Smooth muscle cell (in vitro differentiated cells): ENCODE measurements at regions not wholly inside any gene's neighbourhood (a gene's known extent, or its start where the extent isn't known, plus 50 kb on each side); places are given as distances from the start of the nearest gene placed in this dataset.
"Not testable (repeated sequence)": the region's sequence is repeated elsewhere in the genome, so short reads cannot be mapped to it uniquely, and the experiment has no call there.

ENCODE experiments used
- DNase-seq: peaks from one replicate; lab custom pipeline; 2025; ENCODE audit not compliant: unreplicated experiment; lab: John Stamatoyannopoulos, UW
- H2AFZ ChIP-seq: fragments of 200-600 bp; sonication (generic); 2 replicates; pipeline ENCODE4 v1.6.0; 2016; ENCODE audit warnings: antibody characterized with exemption, low read depth, mild to moderate bottlenecking
- H3F3A ChIP-seq: fragments of 200-600 bp; sonication (generic); 2 replicates; pipeline ENCODE4 v1.6.0; 2017; ENCODE audit warnings: antibody characterized with exemption, low read depth
- H3K27ac ChIP-seq: fragments of 200-600 bp; sonication (generic); 2 replicates; pipeline ENCODE4 v1.5.1; 2016; ENCODE audit warnings: low read depth, mild to moderate bottlenecking
- H3K27me3 ChIP-seq: fragments of 200-600 bp; sonication (generic); 2 replicates; pipeline ENCODE4 v1.6.1; 2016; ENCODE audit warnings: low read depth, mild to moderate bottlenecking
- H3K36me3 ChIP-seq: fragments of 200-600 bp; sonication (generic); 2 replicates; pipeline ENCODE4 v1.5.1; 2016; ENCODE audit warnings: low read depth
- H3K4me1 ChIP-seq: fragments of 200-600 bp; sonication (generic); 2 replicates; pipeline ENCODE4 v1.5.1; 2016; ENCODE audit warnings: low read depth
- H3K4me2 ChIP-seq: fragments of 200-600 bp; sonication (generic); 2 replicates; pipeline ENCODE4 v1.6.0; 2016; ENCODE audit warnings: mild to moderate bottlenecking
- H3K4me3 ChIP-seq: fragments of 200-600 bp; sonication (generic); 2 replicates; pipeline ENCODE4 v1.5.1; 2016; ENCODE audit warnings: mild to moderate bottlenecking
- H3K79me2 ChIP-seq: fragments of 200-600 bp; sonication (generic); 2 replicates; pipeline ENCODE4 v1.6.0; 2016; ENCODE audit warnings: low read depth, mild to moderate bottlenecking
- H3K9ac ChIP-seq: fragments of 200-600 bp; sonication (generic); 2 replicates; pipeline ENCODE4 v1.6.0; 2016; ENCODE audit warnings: low read depth
- H3K9me3 ChIP-seq: fragments of 200-600 bp; sonication (generic); replicated peaks from 2 replicates; pipeline ENCODE4 v1.5.1; 2016; ENCODE audit warnings: low read depth
- H4K20me1 ChIP-seq: fragments of 200-600 bp; sonication (generic); 2 replicates; pipeline ENCODE4 v1.6.0; 2016; ENCODE audit warnings: low read depth
- CTCF ChIP-seq: fragments of 200-600 bp; sonication (generic); IDR thresholded peaks from 2 replicates; pipeline ENCODE4 v1.5.1; 2017; ENCODE audit warnings: borderline replicate concordance, mild to moderate bottlenecking, antibody characterized with exemption; ENCODE audit not compliant: insufficient read depth, poor library complexity, severe bottlenecking
- WGBS: methylation state at CpG from one replicate; pipeline ENCODE4 v1.1.7; 2016; ENCODE audit warnings: low lambda C conversion rate; 5-methylcytosine and 5-hydroxymethylcytosine counted together

DNA sequence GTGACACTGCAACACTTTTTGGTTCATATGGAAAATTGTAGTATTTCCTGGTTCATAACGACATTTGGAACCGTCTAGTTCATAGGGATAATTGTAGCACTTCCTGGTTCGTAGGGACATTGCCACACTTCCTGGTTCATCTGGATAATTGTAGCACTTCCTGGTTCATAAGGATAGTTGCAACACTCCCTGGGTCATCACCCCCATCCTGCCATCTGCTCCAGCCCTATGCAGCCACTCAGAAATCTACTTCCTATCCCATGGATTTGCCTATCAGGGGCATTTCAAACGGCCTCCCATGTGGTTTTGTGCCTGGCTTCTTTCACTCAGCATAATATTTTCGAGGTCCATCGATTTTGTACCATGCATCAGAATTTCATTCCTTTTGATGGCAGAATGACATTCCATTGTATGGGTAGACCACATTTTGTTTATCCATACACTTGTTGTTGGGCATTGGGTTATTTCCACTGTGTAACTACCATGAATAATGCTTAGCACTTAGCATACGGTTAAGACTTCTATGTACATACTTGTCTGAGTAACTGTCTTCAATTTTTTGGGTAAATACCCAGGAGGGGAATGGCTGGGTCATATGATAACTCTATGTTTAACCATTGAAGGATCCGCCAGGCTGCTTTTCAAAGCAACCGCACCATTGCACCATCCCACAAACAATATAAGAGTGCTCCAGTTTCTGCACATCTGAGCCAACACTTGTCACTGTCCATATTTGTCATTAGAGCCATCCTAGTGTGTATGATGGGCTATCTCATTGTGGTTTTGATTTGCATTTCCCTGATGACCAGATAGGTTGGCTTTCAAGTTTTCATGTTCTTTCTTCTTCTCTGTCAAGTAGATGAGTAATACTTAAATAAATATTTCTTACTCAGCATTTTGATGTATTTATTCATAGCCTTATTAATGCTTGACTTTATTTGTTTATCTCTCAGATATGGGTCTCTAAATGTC, 58.3 kb upstream of the CD99 start:
- 96% methylated on average over 9 of the region's 9 CpGs for WGBS
- Histone ChIP-seq H2AFZ (no peak overlapping the region), H3K9ac (no peak overlapping the region), H3K9me3 (no peaks in the 10 kb centered on the region), H3K36me3 (peaks cover 16% of the 10 kb centered on the region), H3K27me3 (no peaks in the 10 kb centered on the region), H3F3A (no peaks in the 10 kb centered on the region), H3K4me3 (no peak overlapping the region), H3K27ac (no peak overlapping the region), H3K4me1 (no peaks in the 10 kb centered on the region), H3K4me2 (no peak overlapping the region), H3K79me2 (no peaks in the 10 kb centered on the region), H4K20me1 (no peaks in the 10 kb centered on the region)
- DNase-seq = no peak
- no peak for TF ChIP-seq CTCF

DNA sequence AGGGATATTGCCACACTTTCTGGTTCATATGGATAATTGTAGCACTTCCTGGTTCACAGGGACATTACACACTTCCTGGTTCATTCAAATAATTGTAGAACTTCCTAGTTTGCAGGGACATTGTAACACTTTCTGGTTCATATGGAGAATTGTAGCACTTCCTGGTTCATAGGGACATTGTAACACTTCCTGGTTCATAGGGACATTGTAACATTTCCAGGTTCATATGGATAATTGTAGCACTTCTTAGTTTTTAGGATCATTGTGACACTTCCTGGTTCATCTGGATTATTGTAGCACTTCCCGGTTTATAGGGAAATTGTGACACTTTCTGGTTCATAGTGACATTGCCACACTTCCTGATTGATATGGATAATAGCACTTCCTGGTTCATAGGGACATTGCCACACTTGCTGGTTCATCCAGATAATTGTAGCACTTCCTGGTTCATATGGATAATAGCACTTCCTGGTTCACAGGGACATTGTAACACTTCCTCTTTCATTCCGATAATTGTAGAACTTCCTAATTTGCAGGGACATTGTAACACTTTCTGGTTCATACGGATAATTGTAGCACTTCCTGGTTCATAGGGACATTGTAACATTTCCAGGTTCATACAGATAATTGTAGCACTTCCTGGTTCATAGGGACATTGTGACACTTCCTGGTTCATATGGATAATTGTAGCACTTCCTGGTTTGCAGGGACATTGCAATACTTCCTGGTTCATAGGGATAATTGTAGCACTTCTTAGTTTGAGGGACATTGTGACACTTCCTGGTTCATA, 59.2 kb upstream of the CD99 start:
- no peaks in the 10 kb centered on the region for H3K4me1 ChIP-seq
- H2AFZ ChIP-seq = no peak overlapping the region
- DNase-seq = no peak
- no peak overlapping the region for H3K4me3 ChIP-seq
- no peaks in the 10 kb centered on the region for H3K79me2 ChIP-seq
- 66% methylated on average over 3 of the region's 3 CpGs for WGBS
- no peak overlapping the region for H3K9ac ChIP-seq
- peaks cover 16% of the 10 kb centered on the region for H3K36me3 ChIP-seq
- H3K27ac ChIP-seq = no peak overlapping the region
- no peaks in the 10 kb centered on the region for H3F3A ChIP-seq
- no peak overlapping the region for H3K4me2 ChIP-seq
- no peaks in the 10 kb centered on the region for H3K9me3 ChIP-seq
- TF ChIP-seq CTCF = no peak
- H3K27me3 ChIP-seq = no peaks in the 10 kb centered on the region
- H4K20me1 ChIP-seq = no peaks in the 10 kb centered on the region

- not testable (repeated sequence) for H3K4me1 ChIP-seq, H3K9ac ChIP-seq, H3K27ac ChIP-seq, H3F3A ChIP-seq, DNase-seq, H2AFZ ChIP-seq, H3K27me3 ChIP-seq, H3K4me2 ChIP-seq, H3K4me3 ChIP-seq, H3K9me3 ChIP-seq, H3K79me2 ChIP-seq, H4K20me1 ChIP-seq
- H3K36me3 ChIP-seq = peaks cover 19% of the 10 kb centered on the region
- WGBS = 96% methylated on average over 6 of the region's 6 CpGs
These were observed 60.0 kb upstream of the CD99 start for GRCh38 chrX:2630935-2631742.

- H3F3A ChIP-seq, H3K9me3 ChIP-seq, H3K4me1 ChIP-seq, H3K27ac ChIP-seq, H3K79me2 ChIP-seq, H3K4me3 ChIP-seq, H2AFZ ChIP-seq, H3K4me2 ChIP-seq, H3K9ac ChIP-seq, H3K27me3 ChIP-seq, H4K20me1 ChIP-seq, DNase-seq: not testable (repeated sequence)
- H3K36me3 ChIP-seq = peaks cover 19% of the 10 kb centered on the region
- over 99% methylated on average over 5 of the region's 5 CpGs for WGBS
These were observed 60.8 kb upstream of the CD99 start for GRCh38 chrX:2630008-2630934.
